PC-9 (cell line): ENCODE measurements at regions not wholly inside any gene's neighbourhood (a gene's known extent, or its start where the extent isn't known, plus 50 kb on each side); places are given as distances from the start of the nearest gene placed in this dataset.

Experiments
- CTCF ChIP-seq: fragments of 200-600 bp; sonication (generic); conservative IDR thresholded peaks from 2 replicates; pipeline ENCODE4 v1.6.1; 2017; ENCODE audit warnings: mixed run types, antibody characterized with exemption, mild to moderate bottlenecking, moderate library complexity
- EZH2 ChIP-seq: fragments of 200-600 bp; sonication (generic); IDR thresholded peaks from 2 replicates; pipeline ENCODE4 v1.8.0; 2017; ENCODE audit warnings: antibody characterized with exemption, low read depth

DNA sequence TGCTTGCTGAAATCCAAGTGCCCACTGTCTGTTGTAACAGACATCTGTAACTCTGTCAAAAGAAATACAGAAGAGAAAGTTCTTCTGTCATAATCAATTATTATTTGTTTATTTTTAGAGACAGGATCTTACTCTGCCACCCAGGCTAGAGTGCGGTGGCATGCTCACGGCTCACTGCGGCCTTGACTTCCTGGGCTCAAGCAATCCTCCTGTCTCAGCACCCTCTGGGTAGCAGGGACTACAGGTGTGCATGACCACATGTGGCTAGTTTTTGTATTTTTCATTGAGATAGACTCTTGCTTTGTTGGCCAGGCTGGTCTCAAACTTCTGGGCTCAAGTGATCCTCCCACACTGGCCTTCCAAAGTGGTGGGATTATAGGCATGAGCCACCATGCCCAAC, 177.6 kb upstream of the SETMAR start:
- TF ChIP-seq CTCF (no peak), EZH2 (no peak)
